ENCODE measurements at regions not wholly inside any gene's neighbourhood (a gene's known extent, or its start where the extent isn't known, plus 50 kb on each side); places are given as distances from the start of the nearest gene placed in this dataset.
A peak's percentile ranks its signal among the peaks of the same experiment; 100 is the strongest.

- no peaks in the 10 kb centered on the region for H3K4me1 ChIP-seq
- no peak overlapping the region for H3K4me3 ChIP-seq
- no peaks in the 10 kb centered on the region for H3K27me3 ChIP-seq (ENCODE audit: insufficient read depth in 3 of 3, low read length in 2 of 3)
- ATAC-seq: no peak
- no peaks in the 10 kb centered on the region for H3K36me3 ChIP-seq (ENCODE audit: insufficient read depth in 1 of 2, low read depth in 1 of 2)
- no peaks in the 10 kb centered on the region for H3K9me3 ChIP-seq
- intact Hi-C loops (cut with DNase I): no loop called here
- H3K27ac ChIP-seq: no peak overlapping the region
- TF ChIP-seq CTCF (IDR thresholded peaks at IDR 0.05): no peak
- no peak for DNase-seq
- 62 to 75% (median 64%) methylated on average over 3 of the region's 3 CpGs for WGBS, 3 donors
Observed at GRCh38 chr7:42479452-42479815, 242.4 kb upstream of the GLI3 start.

GRCh38 chr7:42478717-42479116, 241.7 kb upstream of the GLI3 start:
- peak in 1 of 2 donors; percentile 57 for DNase-seq

GRCh38 chr7:42476255-42476654, 239.2 kb upstream of the GLI3 start:
- TF ChIP-seq CTCF (IDR thresholded peaks at IDR 0.05): no peak
- Histone ChIP-seq H3K36me3 (ENCODE audit: insufficient read depth in 1 of 2, low read depth in 1 of 2) (no peaks in the 10 kb centered on the region), H3K9me3 (no peaks in the 10 kb centered on the region), H3K4me1 (no peaks in the 10 kb centered on the region), H3K4me3 (no peak overlapping the region), H3K27me3 (ENCODE audit: insufficient read depth in 3 of 3, low read length in 2 of 3) (no peaks in the 10 kb centered on the region), H3K27ac (no peak overlapping the region)
- DNase-seq (no peak), ATAC-seq (no peak)
- WGBS, 3 donors: 77 to 96% (median 80%) methylated on average over 2 of the region's 2 CpGs
- intact Hi-C loops (cut with DNase I): no loop called here

More at GRCh38 chr7:42478717-42479116, 241.7 kb upstream of the GLI3 start:
- Histone ChIP-seq H3K4me3 (no peak overlapping the region), H3K9me3 (no peaks in the 10 kb centered on the region), H3K36me3 (ENCODE audit: insufficient read depth in 1 of 2, low read depth in 1 of 2) (no peaks in the 10 kb centered on the region), H3K27ac (no peak overlapping the region), H3K4me1 (no peaks in the 10 kb centered on the region), H3K27me3 (ENCODE audit: insufficient read depth in 3 of 3, low read length in 2 of 3) (no peaks in the 10 kb centered on the region)
- ATAC-seq: no peak
- intact Hi-C loops (cut with DNase I): no loop called here
- no peak for TF ChIP-seq CTCF (IDR thresholded peaks at IDR 0.05)
- WGBS, 3 donors: 56 to 68% (median 58%) methylated on average over 6 of the region's 6 CpGs

GRCh38 chr7:42475082-42475481, 238.1 kb upstream of the GLI3 start:
- intact Hi-C loops (cut with DNase I): no loop called here
- WGBS, 3 donors: 92 to 96% (median 92%) methylated on average over 5 of the region's 5 CpGs
- ATAC-seq (no peak), DNase-seq (no peak)
- no peaks in the 10 kb centered on the region for H3K4me1 ChIP-seq
- H3K9me3 ChIP-seq: no peaks in the 10 kb centered on the region
- no peak for TF ChIP-seq CTCF (IDR thresholded peaks at IDR 0.05)
- H3K27ac ChIP-seq: no peak overlapping the region
- no peak overlapping the region for H3K4me3 ChIP-seq
- no peaks in the 10 kb centered on the region for H3K36me3 ChIP-seq (ENCODE audit: insufficient read depth in 1 of 2, low read depth in 1 of 2)
- no peaks in the 10 kb centered on the region for H3K27me3 ChIP-seq (ENCODE audit: insufficient read depth in 3 of 3, low read length in 2 of 3)

GRCh38 chr7:42473099-42473498, 236.1 kb upstream of the GLI3 start:
- intact Hi-C loops (cut with DNase I): no loop called here
- Histone ChIP-seq H3K4me1 (no peaks in the 10 kb centered on the region), H3K36me3 (ENCODE audit: insufficient read depth in 1 of 2, low read depth in 1 of 2) (no peaks in the 10 kb centered on the region), H3K9me3 (no peaks in the 10 kb centered on the region), H3K4me3 (no peak overlapping the region), H3K27ac (no peak overlapping the region), H3K27me3 (ENCODE audit: insufficient read depth in 3 of 3, low read length in 2 of 3) (no peaks in the 10 kb centered on the region)
- 89 to 96% (median 94%) methylated on average over 5 of the region's 5 CpGs for WGBS, 3 donors
- no peak for TF ChIP-seq CTCF (IDR thresholded peaks at IDR 0.05)
- no peak for ATAC-seq
- DNase-seq: no peak
